Thoracic aorta (tissue), 2 donors: ENCODE measurements at regions not wholly inside any gene's neighbourhood (a gene's known extent, or its start where the extent isn't known, plus 50 kb on each side); places are given as distances from the start of the nearest gene placed in this dataset.

Experiments
- ATAC-seq: fragments of 150-250 bp; one replicate; pipeline ENCODE4 v1.8.0; 2017; ENCODE audit warnings: low read depth; ENCODE audit not compliant: insufficient number of reproducible peaks, low FRiP score
- DNase-seq: peaks from one replicate; pipeline ENCODE4 v3.0.0-alpha.2; 2020; ENCODE audit warnings: low spot score
- H3K27ac ChIP-seq, 2 donors: fragments of 200-600 bp; sonication (generic); 1 replicate in 1 of 2; 2 replicates in 1 of 2; pipeline ENCODE4 v1.5.1; 2016; ENCODE audit warnings: mild to moderate bottlenecking in 2 of 2, moderate library complexity in 2 of 2
- H3K27me3 ChIP-seq: fragments of 200-600 bp; sonication (generic); replicated peaks from 2 replicates; pipeline ENCODE4 v1.6.0; 2016; ENCODE audit warnings: mild to moderate bottlenecking; ENCODE audit not compliant: insufficient read depth
- H3K36me3 ChIP-seq: fragments of 200-600 bp; sonication (generic); one replicate; pipeline ENCODE4 v1.5.1; 2016
- H3K4me1 ChIP-seq, 2 donors: fragments of 200-600 bp; sonication (generic); 1 replicate in 1 of 2; 2 replicates in 1 of 2; pipeline versions ENCODE4 v1.5.1 to v1.6.0; 2016; ENCODE audit warnings: low read depth in 2 of 2, mild to moderate bottlenecking in 1 of 2; ENCODE audit not compliant: control insufficient read depth in 1 of 2
- H3K4me3 ChIP-seq: fragments of 200-600 bp; sonication (generic); 2 replicates; pipeline ENCODE4 v1.5.1; 2016; ENCODE audit warnings: mild to moderate bottlenecking
- H3K9me3 ChIP-seq: fragments of 200-600 bp; sonication (generic); 2 replicates; pipeline ENCODE4 v1.5.1; 2016
- TF ChIP-seq, protein P1 (sequence below): fragments of 200-600 bp; sonication (generic); IDR thresholded peaks from one replicate; pipeline ENCODE4 v1.5.1; 2019; ENCODE audit warnings: antibody characterized with exemption

DNA sequence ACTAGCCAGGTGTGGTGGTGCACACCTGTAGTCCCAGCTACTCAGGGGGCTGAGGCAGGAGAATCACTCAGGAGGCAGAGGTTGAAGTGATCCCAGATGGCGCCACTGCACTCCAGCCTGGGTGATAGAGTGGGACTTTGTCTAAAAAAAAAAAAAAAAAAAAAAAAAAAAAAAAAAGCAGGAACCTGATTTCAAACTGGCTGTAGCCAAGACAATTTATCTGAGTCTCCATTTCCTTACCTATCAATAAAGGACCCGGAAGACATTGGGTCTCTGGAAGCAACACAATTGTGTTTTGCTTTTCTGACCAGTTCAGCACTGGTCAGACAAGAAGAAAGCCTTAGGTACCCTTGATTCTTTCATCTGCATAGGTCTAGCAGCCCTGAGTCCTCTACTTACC is 491.0 kb downstream of the TBC1D4 start:
- H3K9me3 ChIP-seq, result no peaks in the 10 kb centered on the region
- no peak overlapping the region for H3K4me3 ChIP-seq
- no peaks in the 10 kb centered on the region for H3K36me3 ChIP-seq
- TF ChIP-seq, protein P1, sequence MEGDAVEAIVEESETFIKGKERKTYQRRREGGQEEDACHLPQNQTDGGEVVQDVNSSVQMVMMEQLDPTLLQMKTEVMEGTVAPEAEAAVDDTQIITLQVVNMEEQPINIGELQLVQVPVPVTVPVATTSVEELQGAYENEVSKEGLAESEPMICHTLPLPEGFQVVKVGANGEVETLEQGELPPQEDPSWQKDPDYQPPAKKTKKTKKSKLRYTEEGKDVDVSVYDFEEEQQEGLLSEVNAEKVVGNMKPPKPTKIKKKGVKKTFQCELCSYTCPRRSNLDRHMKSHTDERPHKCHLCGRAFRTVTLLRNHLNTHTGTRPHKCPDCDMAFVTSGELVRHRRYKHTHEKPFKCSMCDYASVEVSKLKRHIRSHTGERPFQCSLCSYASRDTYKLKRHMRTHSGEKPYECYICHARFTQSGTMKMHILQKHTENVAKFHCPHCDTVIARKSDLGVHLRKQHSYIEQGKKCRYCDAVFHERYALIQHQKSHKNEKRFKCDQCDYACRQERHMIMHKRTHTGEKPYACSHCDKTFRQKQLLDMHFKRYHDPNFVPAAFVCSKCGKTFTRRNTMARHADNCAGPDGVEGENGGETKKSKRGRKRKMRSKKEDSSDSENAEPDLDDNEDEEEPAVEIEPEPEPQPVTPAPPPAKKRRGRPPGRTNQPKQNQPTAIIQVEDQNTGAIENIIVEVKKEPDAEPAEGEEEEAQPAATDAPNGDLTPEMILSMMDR, result no peak
- H3K4me1 ChIP-seq, result no peaks in the 10 kb centered on the region
- no peaks in the 10 kb centered on the region for H3K27me3 ChIP-seq
- DNase-seq (no peak), ATAC-seq (no peak)
- H3K27ac ChIP-seq, result no peak overlapping the region

DNA sequence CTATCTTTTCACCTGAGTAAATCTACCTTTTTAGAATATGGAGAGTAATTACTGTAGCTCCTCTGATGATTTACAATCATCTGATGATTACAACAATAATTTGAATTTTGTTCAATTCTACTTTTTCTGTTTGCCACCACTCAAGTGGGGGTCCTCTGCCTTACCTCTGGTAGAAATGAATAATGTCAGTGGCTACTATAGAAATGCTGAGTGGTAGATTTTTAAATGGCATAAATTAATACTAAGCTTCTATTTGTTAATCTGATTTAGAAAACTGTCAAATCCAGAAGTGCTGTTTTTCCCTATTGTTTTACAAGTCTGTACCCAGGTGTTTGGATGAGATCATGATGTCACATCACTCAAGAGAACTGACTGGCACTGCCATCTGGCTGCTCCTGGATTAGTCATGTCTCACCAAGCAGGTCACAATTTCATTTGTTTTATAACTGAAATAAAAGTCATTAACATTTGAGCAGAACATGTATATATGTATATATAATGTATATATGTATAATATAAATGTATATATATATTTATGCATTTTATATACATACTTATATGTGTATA is 494.8 kb downstream of the TBC1D4 start:
- Histone ChIP-seq H3K4me1 (no peaks in the 10 kb centered on the region), H3K27ac (no peak overlapping the region), H3K36me3 (no peaks in the 10 kb centered on the region), H3K4me3 (no peak overlapping the region), H3K27me3 (no peaks in the 10 kb centered on the region), H3K9me3 (no peaks in the 10 kb centered on the region)
- TF ChIP-seq, protein P1, result no peak
- DNase-seq (no peak), ATAC-seq (no peak)

DNA sequence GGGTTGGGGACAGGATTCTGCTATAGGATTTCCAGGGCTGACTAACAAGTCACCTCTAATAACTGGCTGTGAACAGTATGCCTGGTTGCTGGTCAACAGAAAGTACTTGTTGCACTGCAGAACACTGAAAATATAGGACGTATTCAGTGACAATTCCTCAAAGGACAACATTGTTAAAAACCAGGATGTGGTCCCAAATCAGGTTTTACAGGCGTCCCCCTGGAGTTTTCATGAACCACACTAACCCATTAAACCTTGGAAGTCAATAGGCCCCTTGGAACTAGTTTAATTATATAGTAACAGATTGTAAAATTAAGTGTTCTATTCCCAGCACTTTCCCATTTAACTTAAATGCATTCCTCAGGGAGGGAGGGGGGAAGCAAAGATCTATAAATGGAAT is 495.4 kb downstream of the TBC1D4 start:
- Histone ChIP-seq H3K9me3 (no peaks in the 10 kb centered on the region), H3K4me3 (no peak overlapping the region), H3K27me3 (no peaks in the 10 kb centered on the region), H3K36me3 (no peaks in the 10 kb centered on the region), H3K4me1 (no peaks in the 10 kb centered on the region), H3K27ac (no peak overlapping the region)
- ATAC-seq (no peak), DNase-seq (no peak)
- TF ChIP-seq, protein P1, result no peak

DNA sequence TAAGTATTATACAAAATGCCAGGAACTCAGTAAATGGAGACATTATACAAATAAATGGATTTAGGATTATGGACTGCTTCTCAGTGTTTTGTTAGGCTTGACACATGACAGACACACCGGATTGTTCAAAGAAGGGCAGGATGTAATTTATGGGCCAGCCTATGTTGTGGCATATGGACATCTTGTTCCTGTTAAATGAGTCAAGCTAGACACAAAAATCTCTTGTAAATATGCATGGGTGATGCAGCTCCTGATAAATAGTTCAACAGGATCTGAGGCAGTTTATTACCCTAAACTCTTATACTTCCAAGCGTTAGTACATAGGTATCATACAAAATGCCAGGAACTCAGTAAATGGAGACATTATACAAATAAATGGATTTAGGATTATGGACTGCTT is 502.3 kb downstream of the TBC1D4 start:
- Histone ChIP-seq H3K36me3 (no peaks in the 10 kb centered on the region), H3K4me1 (no peaks in the 10 kb centered on the region), H3K27me3 (no peaks in the 10 kb centered on the region), H3K4me3 (no peak overlapping the region), H3K27ac (no peak overlapping the region), H3K9me3 (no peaks in the 10 kb centered on the region)
- TF ChIP-seq, protein P1, result no peak
- DNase-seq (no peak), ATAC-seq (no peak)

DNA sequence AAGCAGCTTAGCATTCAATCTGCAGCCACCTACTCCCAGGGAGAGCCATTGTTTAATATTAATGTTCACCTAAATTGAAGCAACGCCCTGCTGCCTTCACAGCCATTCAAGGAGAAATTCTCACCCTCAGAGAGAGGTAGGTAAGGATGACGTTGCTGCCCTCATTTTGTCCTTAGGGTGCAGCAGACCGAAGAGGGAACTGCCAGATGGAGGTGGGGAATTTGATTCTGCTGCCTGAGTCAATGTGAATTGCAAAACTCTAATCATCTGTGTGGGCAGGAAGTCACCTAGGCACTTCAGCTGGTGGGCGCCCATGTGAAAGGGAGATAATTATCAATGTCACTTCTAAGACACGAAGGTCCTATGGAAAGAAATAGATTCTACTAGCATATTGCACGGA is 503.4 kb downstream of the TBC1D4 start:
- DNase-seq (no peak), ATAC-seq (no peak)
- Histone ChIP-seq H3K4me1 (no peaks in the 10 kb centered on the region), H3K27ac (no peak overlapping the region), H3K27me3 (no peaks in the 10 kb centered on the region), H3K9me3 (no peaks in the 10 kb centered on the region), H3K36me3 (no peaks in the 10 kb centered on the region), H3K4me3 (no peak overlapping the region)
- TF ChIP-seq, protein P1, result no peak
